NB4 (cell line): ENCODE measurements at regions not wholly inside any gene's neighbourhood (a gene's known extent, or its start where the extent isn't known, plus 50 kb on each side); places are given as distances from the start of the nearest gene placed in this dataset.

Experiments
- POLR2A ChIP-seq: IDR thresholded peaks from 2 replicates; pipeline ENCODE4 v1.6.1; 2011; ENCODE audit warnings: mild to moderate bottlenecking; ENCODE audit not compliant: insufficient read length; ENCODE audit errors: extremely low read depth
- TF ChIP-seq, protein P1 (sequence below): IDR thresholded peaks from one replicate; pipeline ENCODE4 v1.5.1; 2012; ENCODE audit warnings: low read depth, low read length
- TF ChIP-seq, protein P2 (sequence below): IDR thresholded peaks from 2 replicates; pipeline ENCODE4 v1.6.1; 2011; ENCODE audit warnings: low read depth, low read length

DNA sequence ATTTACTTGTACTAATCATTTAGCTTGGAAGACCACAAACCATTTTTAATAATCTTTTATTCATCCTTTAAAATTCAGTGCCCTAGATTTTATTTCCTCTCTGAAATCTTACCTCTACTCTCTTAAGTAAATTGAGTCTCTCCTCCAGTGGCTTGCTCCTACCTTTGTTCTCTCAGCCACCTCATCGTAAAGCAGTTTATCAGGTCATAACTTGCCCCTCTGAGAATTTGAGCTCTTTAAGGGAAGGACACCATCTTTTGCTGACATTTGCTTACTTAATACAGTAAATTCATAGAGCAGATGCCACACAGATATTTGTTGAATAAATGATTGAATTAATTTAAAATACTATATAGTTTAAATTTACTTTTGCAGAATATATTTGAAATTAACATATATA, 794.3 kb downstream of the C12orf50 start:
- TF ChIP-seq, protein P1, sequence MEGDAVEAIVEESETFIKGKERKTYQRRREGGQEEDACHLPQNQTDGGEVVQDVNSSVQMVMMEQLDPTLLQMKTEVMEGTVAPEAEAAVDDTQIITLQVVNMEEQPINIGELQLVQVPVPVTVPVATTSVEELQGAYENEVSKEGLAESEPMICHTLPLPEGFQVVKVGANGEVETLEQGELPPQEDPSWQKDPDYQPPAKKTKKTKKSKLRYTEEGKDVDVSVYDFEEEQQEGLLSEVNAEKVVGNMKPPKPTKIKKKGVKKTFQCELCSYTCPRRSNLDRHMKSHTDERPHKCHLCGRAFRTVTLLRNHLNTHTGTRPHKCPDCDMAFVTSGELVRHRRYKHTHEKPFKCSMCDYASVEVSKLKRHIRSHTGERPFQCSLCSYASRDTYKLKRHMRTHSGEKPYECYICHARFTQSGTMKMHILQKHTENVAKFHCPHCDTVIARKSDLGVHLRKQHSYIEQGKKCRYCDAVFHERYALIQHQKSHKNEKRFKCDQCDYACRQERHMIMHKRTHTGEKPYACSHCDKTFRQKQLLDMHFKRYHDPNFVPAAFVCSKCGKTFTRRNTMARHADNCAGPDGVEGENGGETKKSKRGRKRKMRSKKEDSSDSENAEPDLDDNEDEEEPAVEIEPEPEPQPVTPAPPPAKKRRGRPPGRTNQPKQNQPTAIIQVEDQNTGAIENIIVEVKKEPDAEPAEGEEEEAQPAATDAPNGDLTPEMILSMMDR, result no peak
- TF ChIP-seq, protein P2, sequence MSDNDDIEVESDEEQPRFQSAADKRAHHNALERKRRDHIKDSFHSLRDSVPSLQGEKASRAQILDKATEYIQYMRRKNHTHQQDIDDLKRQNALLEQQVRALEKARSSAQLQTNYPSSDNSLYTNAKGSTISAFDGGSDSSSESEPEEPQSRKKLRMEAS, result no peak
- TF ChIP-seq POLR2A, result no peak
